HG03442 (cell line): ENCODE measurements at regions not wholly inside any gene's neighbourhood (a gene's known extent, or its start where the extent isn't known, plus 50 kb on each side); places are given as distances from the start of the nearest gene placed in this dataset.

ENCODE experiments used
- ATAC-seq: cut with Tn5 transposase; IDR thresholded peaks from one replicate; pipeline ENCODE4 v1.9.1; 2021; ENCODE audit warnings: mild to moderate bottlenecking, moderate library complexity; ENCODE audit not compliant: unreplicated experiment

GRCh38 chr6:43858161-43859153, 88.4 kb downstream of the VEGFA start:
- ATAC-seq, result no peak

GRCh38 chr6:43856005-43856765, 86.2 kb downstream of the VEGFA start:
- ATAC-seq, result no peak

DNA sequence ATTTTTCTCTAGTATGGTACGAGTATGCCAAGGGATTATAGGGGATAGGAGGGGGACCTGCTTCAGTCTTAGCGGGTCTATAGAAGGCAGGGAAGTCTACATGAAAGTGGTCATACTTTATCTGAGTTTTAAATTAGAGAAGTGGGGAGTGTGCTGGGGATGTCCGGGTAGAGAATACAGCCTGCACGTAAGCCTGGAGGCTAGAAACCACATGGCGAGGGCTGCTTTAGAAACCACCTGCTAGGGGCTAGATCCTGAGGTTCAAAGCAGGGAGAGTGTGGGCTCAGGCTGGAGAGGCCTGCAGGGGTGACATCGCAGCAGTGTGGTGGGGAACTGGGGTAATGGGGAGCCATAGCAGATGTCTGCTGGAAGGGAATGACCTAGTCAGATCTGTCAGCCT, 85.2 kb downstream of the VEGFA start:
- no peak for ATAC-seq

DNA sequence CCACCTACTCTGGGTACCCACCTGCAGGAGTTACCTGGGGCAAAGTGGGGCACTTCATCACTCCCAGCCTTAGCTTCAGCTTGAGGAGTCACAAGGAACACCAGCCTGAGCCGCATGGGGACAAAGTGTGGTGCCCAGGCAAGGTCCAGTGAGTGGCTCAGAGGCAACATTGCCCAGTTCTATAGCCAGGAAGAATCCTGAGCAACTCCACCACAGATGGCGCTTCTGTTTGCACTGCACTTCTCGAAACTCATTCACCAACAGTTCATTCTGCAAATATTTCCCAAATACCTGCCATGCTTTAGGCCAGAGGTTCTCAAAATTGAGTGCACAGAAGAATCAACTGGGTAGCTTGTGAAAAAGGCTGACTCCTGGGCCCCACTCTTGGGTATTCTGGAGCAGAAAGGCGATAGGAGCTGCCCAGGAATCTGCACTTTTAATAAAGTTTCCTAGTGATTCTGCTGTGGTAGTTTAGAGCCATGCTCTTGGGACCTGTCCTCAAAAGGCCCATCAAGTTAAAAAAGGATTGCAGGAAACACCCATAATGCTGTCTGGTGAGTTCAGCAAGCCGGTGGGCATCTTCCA, 83.1 kb downstream of the VEGFA start:
- ATAC-seq, result no peak

- ATAC-seq, result no peak
Observed at GRCh38 chr6:43852350-43852864, 82.4 kb downstream of the VEGFA start.

DNA sequence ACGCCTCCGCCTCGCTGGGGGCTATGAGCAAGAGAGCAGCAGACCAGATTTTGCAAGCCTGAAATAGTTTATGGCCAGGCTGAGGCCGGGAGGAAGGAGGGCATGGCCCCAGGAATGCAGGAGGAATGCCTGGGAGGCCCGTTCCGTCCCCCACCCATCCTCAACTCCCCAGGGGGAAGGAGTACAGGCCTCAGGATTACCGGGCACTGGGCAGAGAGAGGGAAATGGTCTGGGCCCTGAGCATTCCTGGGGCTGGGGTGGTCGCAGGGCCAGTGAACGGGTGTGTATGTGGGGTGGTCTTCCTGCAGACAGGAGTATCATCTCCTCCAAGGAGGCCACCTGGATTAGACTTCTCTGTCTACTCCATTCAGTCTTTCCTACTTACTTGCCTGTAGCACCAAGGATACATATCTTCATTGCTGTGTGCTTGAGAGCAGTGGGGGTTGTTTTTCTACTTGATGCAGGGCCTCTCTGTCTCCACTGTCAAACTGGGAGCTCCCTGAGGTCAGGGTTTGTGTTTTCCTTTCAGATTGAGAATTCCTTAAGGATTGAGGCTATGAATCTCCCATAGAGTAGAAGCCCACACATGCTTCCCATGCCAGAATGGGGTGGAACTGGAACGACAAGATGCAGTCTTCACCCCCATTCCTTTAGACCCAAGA, 81.3 kb downstream of the VEGFA start:
- no peak for ATAC-seq

GRCh38 chr6:43850314-43851203, 80.5 kb downstream of the VEGFA start:
- ATAC-seq, result no peak

DNA sequence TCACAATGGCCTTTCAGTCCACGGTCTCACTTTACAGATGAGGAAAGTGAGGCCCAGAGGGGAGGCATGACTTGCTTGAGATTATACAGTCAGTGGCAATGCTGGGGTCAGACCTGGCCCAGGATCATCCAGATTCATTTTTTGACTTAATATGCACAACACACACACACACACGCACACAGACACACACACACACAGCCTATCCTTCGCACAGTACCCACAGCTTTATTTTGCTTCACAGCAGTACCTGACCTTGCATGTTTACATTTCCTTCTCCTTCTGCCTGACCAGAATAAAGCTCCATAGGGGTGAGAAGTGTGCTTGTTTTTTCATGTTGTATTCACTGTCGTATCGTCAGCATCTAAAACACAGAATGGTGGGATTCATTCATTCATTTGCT, 79.8 kb downstream of the VEGFA start:
- ATAC-seq, result no peak

GRCh38 chr6:43848671-43849391, 78.8 kb downstream of the VEGFA start:
- ATAC-seq, result no peak

DNA sequence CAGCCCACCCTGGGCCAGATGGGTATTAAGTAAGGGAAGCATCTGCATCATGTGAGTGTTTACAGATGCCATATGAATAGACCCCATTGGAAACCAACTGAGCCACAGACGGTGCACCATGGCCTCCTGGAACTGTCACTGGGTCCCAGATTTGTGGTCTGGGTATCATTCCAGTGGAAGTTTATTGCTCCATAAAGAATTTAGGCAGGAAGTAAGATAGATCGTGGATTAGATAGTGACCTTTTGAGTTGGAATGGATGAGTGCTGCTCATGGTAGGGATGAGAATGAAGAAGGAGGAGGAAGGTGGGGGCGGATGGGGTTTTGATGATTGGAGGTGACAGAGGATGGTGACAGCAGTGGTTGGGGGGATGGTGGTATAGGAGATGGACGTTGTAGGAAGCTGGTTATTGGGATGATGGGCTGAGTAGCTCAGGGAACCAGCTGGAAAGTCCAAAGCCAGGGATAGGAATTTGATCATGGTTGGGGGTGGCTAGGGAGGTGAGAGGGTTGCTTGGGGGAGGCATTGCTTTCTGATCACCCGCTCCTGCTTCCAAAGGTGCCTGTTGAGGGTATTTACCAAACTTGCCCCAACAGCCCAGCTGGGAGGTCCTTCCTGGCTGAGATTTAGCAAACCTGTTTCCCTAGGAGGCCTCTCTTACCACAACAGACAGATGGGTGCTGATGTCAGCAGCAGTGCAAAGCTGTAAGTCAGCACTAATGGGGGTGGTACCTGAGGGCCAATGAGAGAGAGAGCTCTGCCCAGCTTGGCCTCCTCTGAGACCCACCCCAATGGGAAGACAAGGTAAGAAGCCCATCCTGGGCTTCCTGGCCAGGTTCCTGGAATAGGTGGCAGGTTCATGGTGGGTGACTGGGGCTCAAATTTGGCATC, 78.0 kb downstream of the VEGFA start:
- ATAC-seq, result no peak

- no peak for ATAC-seq
Observed at GRCh38 chr6:43846556-43846955, 76.5 kb downstream of the VEGFA start.

- ATAC-seq, result no peak
Observed at GRCh38 chr6:43845646-43846045, 75.6 kb downstream of the VEGFA start.

DNA sequence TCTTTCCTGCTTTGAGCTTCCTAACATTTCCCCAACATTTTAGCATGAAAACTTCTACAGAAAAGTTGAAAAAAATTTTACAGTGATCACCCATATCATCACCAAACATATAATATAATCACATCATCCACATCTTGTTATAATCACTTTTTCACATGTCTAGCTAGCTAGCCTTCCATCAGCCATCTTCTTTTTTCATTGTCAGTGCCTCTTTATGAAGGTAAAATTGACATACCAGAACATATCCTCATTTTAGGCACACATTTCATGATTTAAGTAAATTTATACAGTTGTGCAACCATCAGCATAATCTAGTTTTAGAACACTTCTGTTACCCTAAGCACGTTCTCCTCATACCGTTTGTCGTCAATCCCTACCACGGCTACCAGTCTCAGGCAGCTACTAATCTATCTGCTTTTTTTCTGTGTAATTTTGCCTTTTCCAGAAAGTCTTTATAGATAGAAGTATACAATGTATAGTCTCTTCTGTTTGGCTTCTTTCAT, 73.7 kb downstream of the VEGFA start:
- ATAC-seq, result no peak

DNA sequence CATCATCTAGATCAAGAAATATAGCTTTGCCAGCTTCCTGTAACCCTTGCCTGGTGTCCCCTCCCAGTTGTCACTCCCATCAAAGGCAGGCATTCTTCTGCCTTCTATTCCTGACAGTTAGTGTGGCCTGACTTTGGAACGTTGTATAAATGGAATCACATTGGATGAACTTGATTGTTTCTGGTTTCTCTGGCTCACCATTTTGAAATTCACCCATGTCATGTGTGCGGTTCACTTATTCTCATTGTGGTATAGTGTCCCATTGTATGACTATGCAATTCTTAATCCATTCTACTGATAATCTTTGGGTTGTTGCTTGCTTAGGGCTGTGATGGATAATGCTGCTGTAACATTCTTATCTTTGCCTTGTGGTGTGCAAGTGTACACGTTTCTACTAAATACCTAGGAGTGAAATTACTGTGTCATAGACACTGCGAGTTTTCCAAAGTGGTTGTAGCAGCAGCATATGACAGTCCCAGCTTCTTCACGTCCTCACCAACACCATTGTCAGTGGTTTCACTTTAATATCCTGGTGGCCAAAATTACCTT, 73.2 kb downstream of the VEGFA start:
- ATAC-seq, result no peak

DNA sequence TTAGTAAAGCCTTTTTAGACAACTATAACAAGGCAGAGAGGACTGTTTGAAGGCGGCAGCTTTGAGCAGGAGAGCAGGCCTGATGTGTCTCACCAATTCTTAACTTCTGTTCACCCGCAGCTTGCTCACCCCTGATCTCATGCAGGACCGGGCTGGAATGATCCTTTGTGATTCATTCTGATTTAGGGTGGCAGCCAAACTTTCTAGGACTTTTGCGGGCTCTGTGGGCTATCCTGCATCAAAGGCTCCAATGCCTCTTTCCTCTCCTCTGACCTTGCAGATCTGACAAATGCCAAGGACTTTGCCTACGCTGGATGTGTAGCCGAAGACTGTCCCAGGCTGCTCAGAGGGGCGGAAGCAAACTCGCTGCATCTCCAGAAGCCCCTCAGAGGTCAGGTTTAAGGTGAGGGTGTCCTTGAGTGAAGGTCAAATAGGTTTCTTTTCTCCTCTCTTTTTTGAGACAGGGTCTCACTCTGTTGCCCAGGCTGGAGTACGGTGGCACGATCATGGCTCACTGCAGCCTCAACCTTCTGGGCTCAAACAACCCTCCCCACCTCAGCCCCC, 72.3 kb downstream of the VEGFA start:
- ATAC-seq, result no peak

DNA sequence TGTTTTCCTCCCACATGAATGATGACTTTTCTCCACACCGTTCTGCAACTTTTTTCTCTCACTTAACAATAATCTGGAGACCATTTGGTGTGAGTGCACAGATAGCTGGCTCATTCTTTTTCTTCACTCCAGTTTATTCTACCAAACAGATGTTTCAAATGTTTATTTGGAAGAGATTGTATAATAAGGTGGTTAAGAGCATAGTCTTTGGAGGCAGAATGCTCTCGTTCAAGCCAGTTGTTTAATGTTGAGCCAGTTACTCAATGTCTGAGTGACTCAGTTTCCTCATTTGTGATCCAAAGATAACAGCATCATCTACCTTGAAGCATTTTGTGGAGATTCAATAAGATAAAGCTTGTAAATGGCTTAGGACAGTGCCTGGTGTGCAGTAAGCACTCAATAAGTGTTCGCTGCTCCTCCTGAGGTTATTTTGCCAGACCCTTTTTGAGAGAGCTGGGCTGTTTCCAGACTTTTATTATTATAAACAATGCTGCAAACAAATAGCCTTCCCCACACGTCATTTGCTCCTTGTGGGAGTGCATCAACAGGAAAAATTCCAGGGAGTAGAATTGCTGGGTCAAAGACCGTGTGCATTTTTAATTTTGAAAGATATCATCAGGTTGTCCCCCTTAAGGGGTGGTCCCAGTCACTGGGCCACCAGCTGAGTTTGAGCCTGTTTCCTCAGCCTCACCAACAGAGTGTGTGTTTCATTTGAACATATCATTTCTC, 70.6 kb downstream of the VEGFA start:
- no peak for ATAC-seq
